ENCODE measurements at regions not wholly inside any gene's neighbourhood (a gene's known extent, or its start where the extent isn't known, plus 50 kb on each side); places are given as distances from the start of the nearest gene placed in this dataset.
"Not testable (repeated sequence)": the region's sequence is repeated elsewhere in the genome, so short reads cannot be mapped to it uniquely, and the experiment has no call there.

- H3K4me3 Mint-ChIP-seq, result no peak overlapping the region
- CTCF ChIA-PET, result no interaction called here
- TF ChIP-seq EZH2 (IDR thresholded peaks at IDR 0.05; ENCODE audit: borderline replicate concordance, insufficient read depth, low read depth, low read length, poor library complexity, severe bottlenecking) (no peak), CTCF (IDR thresholded peaks at IDR 0.05) (no peak)
- Histone ChIP-seq H3K27me3 (replicated peaks in 1 of 4; ENCODE audit: control extremely low read depth in 1 of 4, control insufficient read depth in 3 of 4, insufficient read depth in 4 of 4, low read length in 3 of 4) (no peaks in the 10 kb centered on the region), H3K9ac (ENCODE audit: low read length) (no peak overlapping the region), H3K4me3 (ENCODE audit: control extremely low read depth in 1 of 5, extremely low read depth in 1 of 5, insufficient read depth in 1 of 5, low read depth in 2 of 5, low read length in 4 of 5) (no peak overlapping the region), H2AFZ (ENCODE audit: insufficient read depth, low read depth, low read length, poor library complexity, severe bottlenecking) (no peak overlapping the region), H3K36me3 (replicated peaks in 1 of 2; ENCODE audit: control extremely low read depth in 1 of 2, control insufficient read depth in 1 of 2, extremely low read depth in 1 of 2, insufficient read depth in 2 of 2, low read length in 1 of 2) (no peaks in the 10 kb centered on the region), H3K4me1 (ENCODE audit: control insufficient read depth in 2 of 2, insufficient read depth in 2 of 2, low read length in 2 of 2) (no peaks in the 10 kb centered on the region), H3K27ac (ENCODE audit: low read length in 2 of 2) (no peak overlapping the region), H4K20me1 (ENCODE audit: control insufficient read depth, insufficient read depth, low read length, poor library complexity, severe bottlenecking) (no peaks in the 10 kb centered on the region), H3K79me2 (ENCODE audit: control insufficient read depth, insufficient read depth, low read length) (no peaks in the 10 kb centered on the region), H3K9me3 (ENCODE audit: control extremely low read depth in 1 of 3, control insufficient read depth in 2 of 3, insufficient read depth in 1 of 3, low read length in 2 of 3) (peaks cover 0 to 13% (median 0%) of the 10 kb centered on the region in 3 donors), H3K4me2 (replicated peaks; ENCODE audit: low read depth, low read length, poor library complexity, severe bottlenecking) (no peak overlapping the region)
- H3K9me3 Mint-ChIP-seq (ENCODE audit: insufficient read depth), result peaks cover 7% of the 10 kb centered on the region
- DNase-seq, result no peak
- H3K27ac Mint-ChIP-seq, result no peak overlapping the region
- intact Hi-C loops (cut with micrococcal nuclease), result no loop called here
- H3K27me3 Mint-ChIP-seq, result no peaks in the 10 kb centered on the region
- no peaks in the 10 kb centered on the region for H3K4me1 Mint-ChIP-seq
- ATAC-seq (ENCODE audit: low read depth), result no peak
- POLR2A ChIA-PET, result no interaction called here
- WGBS (ENCODE audit: insufficient coverage), result 88% methylated on average over 5 of the region's 9 CpGs
These were observed 187.2 kb downstream of the SHOX start for GRCh38 chrX:817759-818300.

DNA sequence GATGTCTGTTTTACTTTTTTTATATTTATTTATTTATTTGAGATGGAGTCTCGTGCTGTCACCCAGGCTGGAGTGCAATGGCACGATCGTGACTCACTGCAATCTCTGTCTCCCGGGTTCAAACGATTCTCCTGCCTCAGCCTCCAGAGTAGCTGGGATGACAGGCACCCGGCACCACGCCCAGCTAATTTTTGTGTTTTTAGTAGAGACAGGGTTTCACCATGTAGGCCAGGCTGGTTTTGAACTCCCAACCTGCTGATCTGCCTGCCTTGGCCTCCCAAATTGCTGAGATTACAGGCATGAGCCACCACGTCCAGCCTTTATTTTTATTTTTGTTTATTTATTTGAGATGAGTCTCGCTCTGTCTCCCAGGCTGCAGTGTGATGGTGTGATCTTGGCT, 186.6 kb downstream of the SHOX start:
- not testable (repeated sequence) for H3K4me3 ChIP-seq (ENCODE audit: control extremely low read depth in 1 of 5, extremely low read depth in 1 of 5, insufficient read depth in 1 of 5, low read depth in 2 of 5, low read length in 4 of 5); H3K36me3 ChIP-seq (replicated peaks in 1 of 2; ENCODE audit: control extremely low read depth in 1 of 2, control insufficient read depth in 1 of 2, extremely low read depth in 1 of 2, insufficient read depth in 2 of 2, low read length in 1 of 2)
- 93% methylated on average over 8 of the region's 9 CpGs for WGBS (ENCODE audit: insufficient coverage)

More for the DNA sequence above, 186.6 kb downstream of the SHOX start:
- DNase-seq; H3K4me2 ChIP-seq (replicated peaks; ENCODE audit: low read depth, low read length, poor library complexity, severe bottlenecking); H3K27me3 Mint-ChIP-seq; H3K27me3 ChIP-seq (replicated peaks in 1 of 4; ENCODE audit: control extremely low read depth in 1 of 4, control insufficient read depth in 3 of 4, insufficient read depth in 4 of 4, low read length in 3 of 4); ATAC-seq (ENCODE audit: low read depth); H4K20me1 ChIP-seq (ENCODE audit: control insufficient read depth, insufficient read depth, low read length, poor library complexity, severe bottlenecking); POLR2A ChIA-PET; CTCF ChIA-PET; H3K9me3 Mint-ChIP-seq (ENCODE audit: insufficient read depth); intact Hi-C loops (cut with micrococcal nuclease); H3K27ac Mint-ChIP-seq; H2AFZ ChIP-seq (ENCODE audit: insufficient read depth, low read depth, low read length, poor library complexity, severe bottlenecking); H3K27ac ChIP-seq (ENCODE audit: low read length in 2 of 2); H3K4me1 Mint-ChIP-seq; H3K79me2 ChIP-seq (ENCODE audit: control insufficient read depth, insufficient read depth, low read length); H3K4me3 Mint-ChIP-seq; H3K4me1 ChIP-seq (ENCODE audit: control insufficient read depth in 2 of 2, insufficient read depth in 2 of 2, low read length in 2 of 2); H3K9ac ChIP-seq (ENCODE audit: low read length): not testable (repeated sequence)
- peaks cover 0 to 13% (median 0%) of the 10 kb centered on the region in 3 donors for H3K9me3 ChIP-seq (ENCODE audit: control extremely low read depth in 1 of 3, control insufficient read depth in 2 of 3, insufficient read depth in 1 of 3, low read length in 2 of 3)
